Spleen (tissue), 11 donors: ENCODE measurements at regions not wholly inside any gene's neighbourhood (a gene's known extent, or its start where the extent isn't known, plus 50 kb on each side); places are given as distances from the start of the nearest gene placed in this dataset.

Source experiments
- DNase-seq: peaks from one replicate; pipeline ENCODE4 v3.0.0-alpha.2; 2020
- H3K27ac ChIP-seq, 8 donors: fragments of 200-600 bp; sonication (generic) in 7 of 8; 1 replicate in 4 of 8; 2 replicates in 4 of 8; pipeline versions ENCODE4 v1.5.0 to v1.8.0; 2016 to 2021; ENCODE audit warnings: inconsistent platforms in 4 of 8, mild to moderate bottlenecking in 4 of 8, moderate library complexity in 1 of 8
- H3K27me3 ChIP-seq, 7 donors: fragments of 200-600 bp; sonication (generic) in 6 of 7; replicated peaks in 1 of 7; 1 replicate in 4 of 7; 2 replicates in 3 of 7; pipeline versions ENCODE4 v1.5.0 to v1.8.0; 2016 to 2021; ENCODE audit warnings: inconsistent platforms in 3 of 7, mild to moderate bottlenecking in 1 of 7
- H3K36me3 ChIP-seq, 6 donors: fragments of 200-600 bp; sonication (generic) in 5 of 6; 1 replicate in 4 of 6; 2 replicates in 2 of 6; pipeline versions ENCODE4 v1.5.0 to v1.8.0; 2016 to 2021; ENCODE audit warnings: inconsistent platforms in 2 of 6
- H3K4me1 ChIP-seq, 6 donors: fragments of 200-600 bp; sonication (generic) in 5 of 6; 1 replicate in 3 of 6; 2 replicates in 3 of 6; pipeline versions ENCODE4 v1.5.0 to v1.8.0; 2016 to 2021; ENCODE audit warnings: inconsistent platforms in 3 of 6
- H3K4me3 ChIP-seq, 8 donors: fragments of 200-600 bp; sonication (generic) in 7 of 8; 1 replicate in 4 of 8; 2 replicates in 4 of 8; pipeline versions ENCODE4 v1.5.0 to v1.8.0; 2016 to 2021; ENCODE audit warnings: inconsistent platforms in 4 of 8, mild to moderate bottlenecking in 4 of 8, moderate library complexity in 2 of 8
- H3K9me3 ChIP-seq, 8 donors: fragments of 200-600 bp; sonication (generic) in 7 of 8; 1 replicate in 4 of 8; 2 replicates in 4 of 8; pipeline versions ENCODE4 v1.5.0 to v1.8.0; 2016 to 2021; ENCODE audit warnings: inconsistent platforms in 4 of 8
- POLR2A ChIP-seq, 3 donors: fragments of 450-650 bp; IDR thresholded peaks; one replicate each; pipeline ENCODE4 v1.5.1; 2017; ENCODE audit warnings: antibody characterized with exemption in 3 of 3, mild to moderate bottlenecking in 1 of 3
- POLR2AphosphoS5 ChIP-seq, 3 donors: sonication (generic); formaldehyde crosslinking; IDR thresholded peaks; one replicate each; pipeline ENCODE4 v1.5.1; 2017; ENCODE audit warnings: antibody characterized with exemption in 3 of 3
- WGBS, 5 donors: extraction: QIAGEN DNeasy Blood & Tissue Kit in 3 of 5; methylation state at CpG; one replicate each; pipeline versions ENCODE4 v1.1.5 to v1.1.7; 2013 to 2018; 5-methylcytosine and 5-hydroxymethylcytosine counted together
- intact Hi-C: fragments of 100-400 bp; cut with DNase I; formaldehyde crosslinking; loops from one replicate; pipeline ENCODE4 v1.15.0; 2023; ENCODE audit warnings: low total_unique reads
- TF ChIP-seq, protein P1 (sequence below), 11 experiments: fragments of 200-600 bp in 7 of 11; fragments of 450-650 bp in 4 of 11; sonication (generic) in 4 of 11; IDR thresholded peaks in 8 of 11; conservative IDR thresholded peaks in 3 of 11; 1 replicate in 7 of 11; 2 replicates in 4 of 11; pipeline versions ENCODE4 v1.4.0 to v1.8.0; 2016 to 2021; ENCODE audit warnings: antibody characterized with exemption in 11 of 11, inconsistent platforms in 4 of 11, mild to moderate bottlenecking in 1 of 11
- donor health status: healthy with polysubstance abuse.
- donor health status: DM: no; HTN: no; CAD: no; lungs with moderate emphysema.
- donor health status: DM: no; HTN: no; CAD: no.
- donor health status: Bipolar disorder and iron deficiency.
- donor health status: healthy.
- donor health status: DM: no; HTN: no; CAD: no.
- donor health status: DM: yes; HTN: yes; CAD: no.

DNA sequence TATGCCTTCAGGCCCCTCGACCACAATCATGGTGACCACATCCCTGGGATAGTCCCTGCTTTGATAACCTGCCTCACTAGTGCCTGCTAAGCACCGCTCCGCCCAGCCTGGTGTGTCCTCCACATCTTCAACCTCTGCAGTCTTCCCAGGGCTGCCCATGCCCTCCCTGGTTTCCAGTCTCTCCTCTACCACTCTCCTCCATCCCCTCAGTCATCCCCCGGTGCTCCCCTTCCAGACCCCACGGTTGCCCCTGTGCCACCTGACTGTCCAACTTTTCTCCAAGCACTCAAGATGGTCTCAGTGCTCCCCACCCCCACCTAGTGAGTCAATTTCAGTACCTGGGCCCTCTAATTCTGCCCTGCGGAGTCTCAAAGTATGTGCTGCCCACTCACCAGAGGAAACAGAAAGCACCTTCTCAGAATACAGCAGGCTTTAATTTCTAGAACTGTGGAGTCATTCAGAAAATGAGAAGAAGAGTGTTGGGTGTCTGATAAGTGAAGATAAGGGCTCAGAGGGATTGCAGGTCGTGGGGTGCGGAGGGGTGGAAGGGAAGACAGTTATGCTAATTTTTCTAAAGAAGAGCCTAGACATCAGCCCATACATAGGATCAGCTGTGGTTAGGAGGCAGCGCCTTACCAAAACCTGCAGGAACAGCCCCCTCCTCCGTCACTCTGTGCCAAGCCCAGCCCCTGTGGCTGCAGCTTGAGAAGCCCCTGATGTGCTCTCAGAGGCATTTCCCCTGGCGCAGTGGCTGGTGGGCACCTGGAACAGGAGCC is 53.6 kb upstream of the CAB39 start:
- 48 to 57% (median 50%) methylated on average over 10 to 11 of the region's 11 CpGs for WGBS, 5 donors
- Histone ChIP-seq H3K27me3 (peaks cover 0 to 10% (median 0%) of the 10 kb centered on the region in 7 donors), H3K36me3 (no peaks in the 10 kb centered on the region), H3K27ac (peak overlapping the region in 7 of 8 donors; percentile 46 to 89 (median 83)), H3K4me3 (no peak overlapping the region), H3K4me1 (peaks cover 41 to 77% (median 63%) of the 10 kb centered on the region in 6 donors), H3K9me3 (no peaks in the 10 kb centered on the region)
- TF ChIP-seq POLR2AphosphoS5 (IDR thresholded peaks at IDR 0.05): no peak
- TF ChIP-seq, protein P1, sequence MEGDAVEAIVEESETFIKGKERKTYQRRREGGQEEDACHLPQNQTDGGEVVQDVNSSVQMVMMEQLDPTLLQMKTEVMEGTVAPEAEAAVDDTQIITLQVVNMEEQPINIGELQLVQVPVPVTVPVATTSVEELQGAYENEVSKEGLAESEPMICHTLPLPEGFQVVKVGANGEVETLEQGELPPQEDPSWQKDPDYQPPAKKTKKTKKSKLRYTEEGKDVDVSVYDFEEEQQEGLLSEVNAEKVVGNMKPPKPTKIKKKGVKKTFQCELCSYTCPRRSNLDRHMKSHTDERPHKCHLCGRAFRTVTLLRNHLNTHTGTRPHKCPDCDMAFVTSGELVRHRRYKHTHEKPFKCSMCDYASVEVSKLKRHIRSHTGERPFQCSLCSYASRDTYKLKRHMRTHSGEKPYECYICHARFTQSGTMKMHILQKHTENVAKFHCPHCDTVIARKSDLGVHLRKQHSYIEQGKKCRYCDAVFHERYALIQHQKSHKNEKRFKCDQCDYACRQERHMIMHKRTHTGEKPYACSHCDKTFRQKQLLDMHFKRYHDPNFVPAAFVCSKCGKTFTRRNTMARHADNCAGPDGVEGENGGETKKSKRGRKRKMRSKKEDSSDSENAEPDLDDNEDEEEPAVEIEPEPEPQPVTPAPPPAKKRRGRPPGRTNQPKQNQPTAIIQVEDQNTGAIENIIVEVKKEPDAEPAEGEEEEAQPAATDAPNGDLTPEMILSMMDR (IDR thresholded peaks at IDR 0.05 in 8 of 11, conservative IDR thresholded peaks at IDR 0.05 in 3 of 11): no peak
- no peak for TF ChIP-seq POLR2A (IDR thresholded peaks at IDR 0.05)
- intact Hi-C loops: no loop called here
- DNase-seq: no peak

DNA sequence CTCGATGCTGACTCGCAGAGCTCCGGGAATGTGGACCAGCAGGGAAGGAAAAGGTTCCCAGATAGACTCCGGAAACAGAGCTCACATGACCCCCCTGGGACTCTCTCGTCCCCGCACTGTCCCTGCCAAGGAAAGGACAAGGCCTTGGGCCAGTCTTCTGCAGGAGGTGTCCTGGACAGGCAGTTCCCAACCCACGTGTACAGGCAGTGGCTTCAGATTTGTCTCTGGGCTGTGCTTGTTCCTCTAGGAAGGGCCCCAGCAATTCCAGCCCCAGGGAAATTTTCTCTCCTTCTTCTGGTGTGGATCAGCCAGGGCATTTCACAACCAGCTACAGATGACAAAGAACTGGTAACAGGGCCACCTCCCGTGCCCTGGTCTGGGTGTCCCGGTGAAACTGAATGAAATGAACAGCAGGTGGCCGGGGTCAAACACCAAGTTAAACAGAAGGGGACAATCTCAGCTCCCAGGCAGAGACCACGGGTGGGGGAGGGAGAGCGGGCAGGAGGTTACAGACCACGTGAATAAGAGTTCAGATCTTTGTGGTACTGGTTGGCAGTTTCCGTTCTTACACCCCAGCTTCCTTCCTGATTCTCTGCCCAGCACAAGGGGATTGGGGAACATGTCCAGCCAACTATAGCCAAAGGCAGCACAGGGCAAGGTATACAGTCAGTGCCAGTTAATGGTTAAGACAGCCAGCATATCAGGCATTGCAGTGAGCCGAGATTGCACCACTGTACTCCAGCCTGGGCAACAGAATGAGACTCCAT is 52.2 kb upstream of the CAB39 start:
- intact Hi-C loops: no loop called here
- 24 to 37% (median 35%) methylated on average over 15 of the region's 15 CpGs for WGBS, 5 donors
- H3K4me3 ChIP-seq: peak overlapping the region in 1 of 8 donors; percentile 43
- peak in 2 of 3 donors; percentile 34 to 71 for TF ChIP-seq POLR2AphosphoS5 (IDR thresholded peaks at IDR 0.05)
- TF ChIP-seq, protein P1 (IDR thresholded peaks at IDR 0.05 in 8 of 11, conservative IDR thresholded peaks at IDR 0.05 in 3 of 11): peak in 1 of 11 experiments; percentile 22
- TF ChIP-seq POLR2A (IDR thresholded peaks at IDR 0.05): no peak
- H3K27ac ChIP-seq: peak overlapping the region; percentile 21 to 89 (median 82)
- H3K36me3 ChIP-seq: no peaks in the 10 kb centered on the region
- peaks cover 0 to 10% (median 0%) of the 10 kb centered on the region in 7 donors for H3K27me3 ChIP-seq
- no peaks in the 10 kb centered on the region for H3K9me3 ChIP-seq
- DNase-seq: peak; percentile 89
- peaks cover 43 to 91% (median 76%) of the 10 kb centered on the region in 6 donors for H3K4me1 ChIP-seq

DNA sequence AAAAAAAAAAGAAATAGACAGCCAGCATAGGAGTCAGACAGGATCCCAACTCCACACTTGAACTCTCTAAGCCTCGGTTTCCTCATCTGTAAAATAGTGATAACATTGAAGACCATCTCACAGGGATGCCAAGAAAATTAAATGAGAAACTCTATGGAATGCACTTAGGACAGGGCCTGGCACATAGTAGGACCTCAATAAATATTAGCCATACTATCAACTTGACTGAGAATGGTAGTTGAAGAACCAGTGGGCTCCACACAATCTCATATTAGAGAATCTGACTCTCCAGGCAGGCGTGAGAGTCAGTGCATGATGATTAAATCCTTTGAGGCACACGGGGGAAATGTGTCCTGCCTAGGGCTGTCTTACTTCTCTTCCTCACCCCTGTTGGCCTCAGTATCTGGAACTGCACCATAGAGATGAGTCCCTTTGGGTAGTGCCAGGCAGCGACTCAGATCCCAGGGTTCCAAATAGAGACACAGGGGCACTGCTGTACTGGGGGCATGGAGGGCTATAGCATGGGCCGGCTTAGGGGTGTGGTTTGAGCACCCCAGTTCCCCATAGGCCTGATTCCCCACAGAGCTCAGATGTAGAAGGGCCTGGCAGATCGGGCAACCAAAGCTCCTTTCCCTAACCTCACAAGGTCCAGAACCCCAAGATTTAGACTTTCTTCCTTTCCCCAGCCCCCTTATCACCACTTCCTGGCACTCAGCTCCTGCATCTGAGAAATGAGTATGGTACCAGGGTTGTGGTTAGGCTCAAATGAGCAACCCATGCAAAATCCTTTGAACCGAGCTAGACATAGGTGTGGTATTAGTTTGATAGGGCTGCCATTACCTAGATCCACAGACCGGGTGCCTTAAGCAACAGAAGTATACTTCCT is 51.3 kb upstream of the CAB39 start:
- Histone ChIP-seq H3K4me1 (peaks cover 43 to 99% (median 84%) of the 10 kb centered on the region in 6 donors), H3K27ac (peak overlapping the region; percentile 21 to 89 (median 82)), H3K9me3 (no peaks in the 10 kb centered on the region)

More for the DNA sequence above, 51.3 kb upstream of the CAB39 start:
- TF ChIP-seq POLR2AphosphoS5 (IDR thresholded peaks at IDR 0.05) (peak in 1 of 3 donors; percentile 53), POLR2A (IDR thresholded peaks at IDR 0.05) (no peak)
- intact Hi-C loops: no loop called here
- H3K36me3 ChIP-seq: no peaks in the 10 kb centered on the region
- H3K27me3 ChIP-seq: peaks cover 0 to 5% (median 0%) of the 10 kb centered on the region in 7 donors
- DNase-seq: no peak
- H3K4me3 ChIP-seq: peak overlapping the region in 1 of 8 donors; percentile 13
- WGBS, 5 donors: 39 to 48% (median 46%) methylated on average over 8 of the region's 8 CpGs
